PFSK-1 (cell line): ENCODE measurements at regions not wholly inside any gene's neighbourhood (a gene's known extent, or its start where the extent isn't known, plus 50 kb on each side); places are given as distances from the start of the nearest gene placed in this dataset.

Experiments
- FOXP2 ChIP-seq: optimal IDR thresholded peaks from 2 replicates; pipeline ENCODE3; 2011; ENCODE audit warnings: borderline replicate concordance, control low read depth, inconsistent platforms; ENCODE audit not compliant: insufficient read depth; ENCODE audit errors: extremely low read length, extremely low read depth
- POLR2AphosphoS5 ChIP-seq: IDR thresholded peaks from 2 replicates; pipeline ENCODE4 v1.6.1; 2012; ENCODE audit warnings: low read depth, mild to moderate bottlenecking, control low read depth, low read length, moderate library complexity
- SIN3A ChIP-seq: IDR thresholded peaks from 2 replicates; pipeline ENCODE4 v1.6.1; 2012; ENCODE audit warnings: mild to moderate bottlenecking, low read length, moderate library complexity, borderline replicate concordance; ENCODE audit not compliant: insufficient read depth
- TAF1 ChIP-seq: IDR thresholded peaks from 2 replicates; pipeline ENCODE4 v1.6.1; 2012; ENCODE audit warnings: low read length, control low read depth, borderline replicate concordance; ENCODE audit not compliant: insufficient read depth
- TF ChIP-seq, protein P1 (sequence below), 2 experiments: IDR thresholded peaks; 2 replicates each; pipeline versions ENCODE4 v1.6.1 to v1.8.0; 2011 to 2012; ENCODE audit warnings: low read depth in 2 of 2, low read length in 2 of 2, control low read depth in 1 of 2, inconsistent platforms in 1 of 2, mild to moderate bottlenecking in 1 of 2, moderate library complexity in 1 of 2; ENCODE audit not compliant: insufficient read depth in 1 of 2

DNA sequence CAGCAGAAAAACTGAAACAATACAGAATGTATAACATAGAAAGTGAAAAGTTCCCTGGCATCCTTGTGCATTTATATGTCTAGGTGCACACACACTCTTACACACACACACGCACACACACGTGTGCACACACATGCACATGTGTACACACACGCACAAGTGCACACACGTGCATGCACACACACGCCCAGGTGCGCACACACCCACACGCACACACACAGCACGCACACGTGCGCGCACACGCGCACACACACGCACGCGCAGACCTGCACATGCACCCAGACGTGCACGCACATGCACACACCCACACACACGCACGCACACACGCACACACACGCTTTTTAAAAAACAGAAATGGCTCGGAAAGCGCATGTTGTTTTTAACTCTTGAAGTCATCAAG is 86.5 kb downstream of the NUF2 start:
- TF ChIP-seq POLR2AphosphoS5 = no peak
- TF ChIP-seq, protein P1, sequence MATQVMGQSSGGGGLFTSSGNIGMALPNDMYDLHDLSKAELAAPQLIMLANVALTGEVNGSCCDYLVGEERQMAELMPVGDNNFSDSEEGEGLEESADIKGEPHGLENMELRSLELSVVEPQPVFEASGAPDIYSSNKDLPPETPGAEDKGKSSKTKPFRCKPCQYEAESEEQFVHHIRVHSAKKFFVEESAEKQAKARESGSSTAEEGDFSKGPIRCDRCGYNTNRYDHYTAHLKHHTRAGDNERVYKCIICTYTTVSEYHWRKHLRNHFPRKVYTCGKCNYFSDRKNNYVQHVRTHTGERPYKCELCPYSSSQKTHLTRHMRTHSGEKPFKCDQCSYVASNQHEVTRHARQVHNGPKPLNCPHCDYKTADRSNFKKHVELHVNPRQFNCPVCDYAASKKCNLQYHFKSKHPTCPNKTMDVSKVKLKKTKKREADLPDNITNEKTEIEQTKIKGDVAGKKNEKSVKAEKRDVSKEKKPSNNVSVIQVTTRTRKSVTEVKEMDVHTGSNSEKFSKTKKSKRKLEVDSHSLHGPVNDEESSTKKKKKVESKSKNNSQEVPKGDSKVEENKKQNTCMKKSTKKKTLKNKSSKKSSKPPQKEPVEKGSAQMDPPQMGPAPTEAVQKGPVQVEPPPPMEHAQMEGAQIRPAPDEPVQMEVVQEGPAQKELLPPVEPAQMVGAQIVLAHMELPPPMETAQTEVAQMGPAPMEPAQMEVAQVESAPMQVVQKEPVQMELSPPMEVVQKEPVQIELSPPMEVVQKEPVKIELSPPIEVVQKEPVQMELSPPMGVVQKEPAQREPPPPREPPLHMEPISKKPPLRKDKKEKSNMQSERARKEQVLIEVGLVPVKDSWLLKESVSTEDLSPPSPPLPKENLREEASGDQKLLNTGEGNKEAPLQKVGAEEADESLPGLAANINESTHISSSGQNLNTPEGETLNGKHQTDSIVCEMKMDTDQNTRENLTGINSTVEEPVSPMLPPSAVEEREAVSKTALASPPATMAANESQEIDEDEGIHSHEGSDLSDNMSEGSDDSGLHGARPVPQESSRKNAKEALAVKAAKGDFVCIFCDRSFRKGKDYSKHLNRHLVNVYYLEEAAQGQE (IDR thresholded peaks at IDR 0.05; ENCODE audit: insufficient read depth in 1 of 2, low read depth in 2 of 2, low read length in 2 of 2) = no peak
- TF ChIP-seq TAF1 = no peak
- no peak for TF ChIP-seq SIN3A
- no peak for TF ChIP-seq FOXP2
